HCT116 (cell line): ENCODE measurements at regions not wholly inside any gene's neighbourhood (a gene's known extent, or its start where the extent isn't known, plus 50 kb on each side); places are given as distances from the start of the nearest gene placed in this dataset.

ENCODE experiments used
- ATF3 ChIP-seq: IDR thresholded peaks from 2 replicates; pipeline ENCODE4 v1.6.1; 2012
- CTCF ChIP-seq, 3 experiments: fragments of 200-600 bp in 1 of 3; sonication (generic) in 1 of 3; IDR thresholded peaks in 2 of 3; conservative IDR thresholded peaks in 1 of 3; 2 replicates each; pipeline ENCODE4 v1.5.1; 2012 to 2017; ENCODE audit warnings: low read depth in 2 of 3, low read length in 2 of 3, antibody characterized with exemption in 1 of 3, borderline replicate concordance in 1 of 3, control low read depth in 1 of 3, mild to moderate bottlenecking in 1 of 3, mixed read lengths in 1 of 3, mixed run types in 1 of 3, moderate library complexity in 1 of 3; ENCODE audit not compliant: insufficient read depth in 1 of 3
- EGR1 ChIP-seq: IDR thresholded peaks from 2 replicates; pipeline ENCODE4 v1.6.1; 2012; ENCODE audit warnings: low read depth
- EZH2 ChIP-seq: fragments of 200-600 bp; sonication (generic); IDR thresholded peaks from 2 replicates; pipeline ENCODE4 v1.6.1; 2017; ENCODE audit warnings: antibody characterized with exemption, mixed run types
- POLR2A ChIP-seq: IDR thresholded peaks from 2 replicates; pipeline ENCODE4 v1.7.0; 2011; ENCODE audit warnings: borderline replicate concordance; ENCODE audit not compliant: insufficient read depth, insufficient read length; ENCODE audit errors: extremely low read depth
- POLR2AphosphoS5 ChIP-seq: IDR thresholded peaks from 2 replicates; pipeline ENCODE4 v1.6.1; 2011; ENCODE audit warnings: mild to moderate bottlenecking, low read depth, low read length, moderate library complexity
- RAD21 ChIP-seq: IDR thresholded peaks from 2 replicates; pipeline ENCODE4 v1.6.1; 2012; ENCODE audit warnings: low read depth, mild to moderate bottlenecking
- SIN3A ChIP-seq: IDR thresholded peaks from 2 replicates; pipeline ENCODE4 v1.6.1; 2012; ENCODE audit warnings: low read depth
- YY1 ChIP-seq: IDR thresholded peaks from 2 replicates; pipeline ENCODE4 v1.6.1; 2011; ENCODE audit warnings: low read length, low read depth, moderate library complexity, mild to moderate bottlenecking; ENCODE audit not compliant: insufficient replicate concordance; ENCODE audit errors: extremely low read depth
- ZFX ChIP-seq: fragments of 450-650 bp; IDR thresholded peaks from 2 replicates; pipeline ENCODE4 v1.6.1; 2017
- TF ChIP-seq, protein P1 (sequence below): IDR thresholded peaks from 2 replicates; pipeline ENCODE4 v1.6.1; 2012; ENCODE audit warnings: low read depth
- TF ChIP-seq, protein P2 (sequence below): IDR thresholded peaks from 2 replicates; pipeline ENCODE4 v1.6.1; 2011; ENCODE audit warnings: mild to moderate bottlenecking, low read length, moderate library complexity; ENCODE audit not compliant: insufficient replicate concordance; ENCODE audit errors: extremely low read depth
- TF ChIP-seq, protein P3 (sequence below): IDR thresholded peaks from 2 replicates; pipeline ENCODE4 v1.6.1; 2012

GRCh38 chr7:51665045-51665780, 348.6 kb upstream of the COBL start:
- TF ChIP-seq, protein P1, sequence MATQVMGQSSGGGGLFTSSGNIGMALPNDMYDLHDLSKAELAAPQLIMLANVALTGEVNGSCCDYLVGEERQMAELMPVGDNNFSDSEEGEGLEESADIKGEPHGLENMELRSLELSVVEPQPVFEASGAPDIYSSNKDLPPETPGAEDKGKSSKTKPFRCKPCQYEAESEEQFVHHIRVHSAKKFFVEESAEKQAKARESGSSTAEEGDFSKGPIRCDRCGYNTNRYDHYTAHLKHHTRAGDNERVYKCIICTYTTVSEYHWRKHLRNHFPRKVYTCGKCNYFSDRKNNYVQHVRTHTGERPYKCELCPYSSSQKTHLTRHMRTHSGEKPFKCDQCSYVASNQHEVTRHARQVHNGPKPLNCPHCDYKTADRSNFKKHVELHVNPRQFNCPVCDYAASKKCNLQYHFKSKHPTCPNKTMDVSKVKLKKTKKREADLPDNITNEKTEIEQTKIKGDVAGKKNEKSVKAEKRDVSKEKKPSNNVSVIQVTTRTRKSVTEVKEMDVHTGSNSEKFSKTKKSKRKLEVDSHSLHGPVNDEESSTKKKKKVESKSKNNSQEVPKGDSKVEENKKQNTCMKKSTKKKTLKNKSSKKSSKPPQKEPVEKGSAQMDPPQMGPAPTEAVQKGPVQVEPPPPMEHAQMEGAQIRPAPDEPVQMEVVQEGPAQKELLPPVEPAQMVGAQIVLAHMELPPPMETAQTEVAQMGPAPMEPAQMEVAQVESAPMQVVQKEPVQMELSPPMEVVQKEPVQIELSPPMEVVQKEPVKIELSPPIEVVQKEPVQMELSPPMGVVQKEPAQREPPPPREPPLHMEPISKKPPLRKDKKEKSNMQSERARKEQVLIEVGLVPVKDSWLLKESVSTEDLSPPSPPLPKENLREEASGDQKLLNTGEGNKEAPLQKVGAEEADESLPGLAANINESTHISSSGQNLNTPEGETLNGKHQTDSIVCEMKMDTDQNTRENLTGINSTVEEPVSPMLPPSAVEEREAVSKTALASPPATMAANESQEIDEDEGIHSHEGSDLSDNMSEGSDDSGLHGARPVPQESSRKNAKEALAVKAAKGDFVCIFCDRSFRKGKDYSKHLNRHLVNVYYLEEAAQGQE: no peak
- TF ChIP-seq CTCF (IDR thresholded peaks at IDR 0.05 in 2 of 3, conservative IDR thresholded peaks at IDR 0.05 in 1 of 3; ENCODE audit: borderline replicate concordance in 1 of 3, insufficient read depth in 1 of 3, low read depth in 2 of 3, low read length in 2 of 3) (no peak), EZH2 (no peak), POLR2AphosphoS5 (no peak), EGR1 (no peak), YY1 (no peak), ATF3 (no peak), SIN3A (no peak), POLR2A (no peak), RAD21 (no peak), ZFX (no peak)
- TF ChIP-seq, protein P2, sequence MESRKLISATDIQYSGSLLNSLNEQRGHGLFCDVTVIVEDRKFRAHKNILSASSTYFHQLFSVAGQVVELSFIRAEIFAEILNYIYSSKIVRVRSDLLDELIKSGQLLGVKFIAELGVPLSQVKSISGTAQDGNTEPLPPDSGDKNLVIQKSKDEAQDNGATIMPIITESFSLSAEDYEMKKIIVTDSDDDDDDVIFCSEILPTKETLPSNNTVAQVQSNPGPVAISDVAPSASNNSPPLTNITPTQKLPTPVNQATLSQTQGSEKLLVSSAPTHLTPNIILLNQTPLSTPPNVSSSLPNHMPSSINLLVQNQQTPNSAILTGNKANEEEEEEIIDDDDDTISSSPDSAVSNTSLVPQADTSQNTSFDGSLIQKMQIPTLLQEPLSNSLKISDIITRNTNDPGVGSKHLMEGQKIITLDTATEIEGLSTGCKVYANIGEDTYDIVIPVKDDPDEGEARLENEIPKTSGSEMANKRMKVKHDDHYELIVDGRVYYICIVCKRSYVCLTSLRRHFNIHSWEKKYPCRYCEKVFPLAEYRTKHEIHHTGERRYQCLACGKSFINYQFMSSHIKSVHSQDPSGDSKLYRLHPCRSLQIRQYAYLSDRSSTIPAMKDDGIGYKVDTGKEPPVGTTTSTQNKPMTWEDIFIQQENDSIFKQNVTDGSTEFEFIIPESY: no peak
- TF ChIP-seq, protein P3, sequence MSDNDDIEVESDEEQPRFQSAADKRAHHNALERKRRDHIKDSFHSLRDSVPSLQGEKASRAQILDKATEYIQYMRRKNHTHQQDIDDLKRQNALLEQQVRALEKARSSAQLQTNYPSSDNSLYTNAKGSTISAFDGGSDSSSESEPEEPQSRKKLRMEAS: no peak
